Stimulated activated CD4-positive, alpha-beta T cell treated with anti-CD3 and anti-CD28 coated beads, TNF-alpha, amount 100 ng/mL, for 24 hours (primary cell): ENCODE measurements at regions not wholly inside any gene's neighbourhood (a gene's known extent, or its start where the extent isn't known, plus 50 kb on each side); places are given as distances from the start of the nearest gene placed in this dataset.
"Not testable (repeated sequence)": the region's sequence is repeated elsewhere in the genome, so short reads cannot be mapped to it uniquely, and the experiment has no call there.

ENCODE experiments used
- DNase-seq, 3 experiments: peaks; one replicate each; pipeline ENCODE4 v3.0.0-alpha.2; 2020; ENCODE audit warnings: low read depth in 3 of 3

- DNase-seq: no peak
Measured at GRCh38 chr9:33690143-33690933, 105.0 kb upstream of the PRSS3 start.

DNA sequence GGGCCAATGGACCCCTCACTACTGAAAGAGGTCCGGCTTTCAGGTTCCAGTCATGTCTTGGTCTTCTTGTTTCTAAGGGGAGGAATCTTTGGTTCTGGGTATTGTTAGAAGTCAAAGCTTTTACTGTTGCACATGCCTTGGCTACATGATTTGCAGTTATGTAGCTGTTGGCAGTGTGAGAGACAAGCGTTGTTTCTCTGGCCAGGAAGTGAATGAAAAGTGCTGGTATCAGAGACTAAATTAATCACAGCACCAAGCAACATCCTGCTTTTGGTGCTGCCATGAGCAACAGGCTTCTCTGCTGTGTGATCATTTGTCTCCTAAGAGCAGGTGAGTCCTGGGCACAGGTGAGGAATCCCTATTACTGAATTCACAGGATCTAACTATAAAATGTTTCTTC, 100.1 kb upstream of the PRSS3 start:
- no peak for DNase-seq

GRCh38 chr9:33695856-33696255, 99.5 kb upstream of the PRSS3 start:
- no peak for DNase-seq

DNA sequence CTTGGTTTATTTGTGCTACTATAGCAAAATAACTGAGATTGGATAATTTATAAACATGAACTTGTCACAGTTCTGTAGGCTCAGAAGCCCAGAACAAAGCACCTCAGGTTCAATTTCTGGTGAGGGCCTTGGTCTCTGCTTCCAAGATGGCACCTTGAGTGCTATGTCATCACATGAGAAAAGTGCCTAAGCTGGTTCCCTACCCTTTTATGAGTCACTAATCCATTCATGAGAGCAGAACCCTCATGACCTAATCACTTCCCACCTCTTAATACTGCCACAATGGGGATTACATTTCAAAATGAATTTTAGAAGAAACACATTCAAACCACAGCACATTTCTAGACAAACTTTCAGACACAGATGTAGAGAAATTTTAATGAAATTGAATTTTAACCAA, 98.2 kb upstream of the PRSS3 start:
- DNase-seq: no peak

DNA sequence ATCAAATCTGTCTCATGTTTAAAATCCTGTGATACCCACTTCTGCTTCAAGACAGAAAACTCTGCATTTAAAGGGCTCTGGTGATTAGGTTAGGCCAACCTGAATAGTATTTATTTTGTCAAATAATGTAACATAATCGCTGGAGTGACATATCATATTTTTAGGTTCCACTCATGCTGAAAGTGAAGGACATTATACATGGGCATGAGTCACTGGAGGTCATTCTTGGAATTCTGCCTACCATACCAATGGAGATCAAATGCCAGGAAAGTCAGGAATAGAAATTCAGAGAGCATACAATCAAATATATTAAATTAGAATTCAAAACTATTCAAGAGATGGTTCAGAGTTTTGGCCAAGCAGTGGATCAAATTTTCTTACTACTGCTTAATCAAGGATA, 97.1 kb upstream of the PRSS3 start:
- no peak for DNase-seq

DNA sequence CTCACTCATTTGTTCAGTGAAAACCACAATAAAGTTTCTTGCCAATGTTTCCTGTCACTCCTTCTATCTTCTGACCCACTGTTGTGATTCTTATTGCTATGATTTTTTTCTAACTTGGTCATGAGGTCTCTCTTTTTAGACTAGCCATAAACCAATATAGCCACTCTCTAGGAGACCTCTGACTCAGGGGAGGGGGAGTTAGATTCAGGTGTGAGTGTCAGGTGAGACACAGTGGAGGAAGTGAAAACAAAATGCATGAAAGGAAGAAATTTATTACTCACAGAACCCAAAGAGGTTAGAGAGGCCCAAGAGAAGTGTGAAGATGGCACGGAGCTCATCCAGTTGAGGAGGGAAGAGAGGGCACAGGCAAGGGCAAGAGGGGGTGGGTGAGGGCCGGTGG, 94.4 kb upstream of the PRSS3 start:
- not testable (repeated sequence) for DNase-seq

GRCh38 chr9:33703430-33704102, 91.8 kb upstream of the PRSS3 start:
- DNase-seq: no peak

- not testable (repeated sequence) for DNase-seq
Measured at GRCh38 chr9:33705440-33705839, 89.9 kb upstream of the PRSS3 start.

DNA sequence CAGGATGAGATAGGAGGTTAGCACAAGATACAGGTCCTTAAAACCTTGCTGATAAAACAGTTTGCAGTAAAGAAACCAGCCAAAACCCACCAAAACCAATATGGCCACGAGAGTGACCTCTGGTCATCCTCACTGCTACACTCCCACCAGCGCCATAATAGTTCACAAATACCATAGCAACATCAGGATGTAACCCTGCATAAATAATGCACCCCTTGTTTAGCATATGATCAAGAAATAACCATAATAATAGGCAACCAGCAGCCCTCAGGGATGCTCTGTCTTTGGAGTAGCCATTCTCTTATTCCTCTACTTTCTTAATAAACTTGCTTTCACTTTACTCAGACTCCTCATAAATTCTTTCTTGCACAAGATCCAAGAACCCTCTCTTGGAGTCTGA, 86.9 kb upstream of the PRSS3 start:
- no peak for DNase-seq

GRCh38 chr9:33709269-33709668, 86.1 kb upstream of the PRSS3 start:
- DNase-seq: no peak

DNA sequence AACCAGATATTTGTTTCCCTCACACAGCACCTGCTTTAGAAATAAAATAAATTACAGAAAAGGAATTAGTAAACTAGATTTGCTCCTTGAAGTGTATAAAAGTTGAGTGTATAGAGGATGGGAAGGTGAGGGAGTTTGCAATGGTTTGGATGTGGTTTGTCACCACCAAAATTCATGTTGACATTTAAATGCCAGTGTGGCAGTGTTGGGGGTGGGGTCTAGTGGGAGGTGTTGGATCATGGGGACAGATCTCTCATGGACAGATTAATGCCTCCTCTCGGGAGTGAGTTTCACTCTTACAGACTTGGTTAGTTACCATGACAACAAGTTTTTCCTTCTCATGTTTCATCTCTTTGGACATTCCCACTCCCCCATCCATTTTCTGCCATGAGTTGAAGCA, 83.9 kb upstream of the PRSS3 start:
- DNase-seq: not testable (repeated sequence)

GRCh38 chr9:33714989-33715388, 80.4 kb upstream of the PRSS3 start:
- no peak for DNase-seq

DNA sequence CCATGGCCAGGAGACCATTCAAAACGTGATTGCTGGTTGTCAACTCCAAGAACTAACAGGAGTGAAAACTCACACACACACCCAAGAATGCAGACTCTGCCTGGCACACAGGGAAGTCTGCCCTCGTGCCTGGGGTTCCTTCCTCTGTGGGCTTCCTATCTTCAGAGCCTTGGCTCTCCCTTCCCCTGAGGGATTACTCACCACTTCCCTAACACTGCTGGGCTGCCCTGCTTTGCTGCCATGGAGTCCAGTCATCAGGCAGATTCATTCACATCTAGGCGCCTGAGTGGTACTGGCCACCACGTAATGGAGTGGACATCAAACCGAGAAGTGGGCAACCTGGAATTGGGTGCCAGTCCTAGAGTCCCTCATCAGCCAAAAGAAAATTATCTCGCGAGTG, 76.4 kb upstream of the PRSS3 start:
- DNase-seq: no peak

DNA sequence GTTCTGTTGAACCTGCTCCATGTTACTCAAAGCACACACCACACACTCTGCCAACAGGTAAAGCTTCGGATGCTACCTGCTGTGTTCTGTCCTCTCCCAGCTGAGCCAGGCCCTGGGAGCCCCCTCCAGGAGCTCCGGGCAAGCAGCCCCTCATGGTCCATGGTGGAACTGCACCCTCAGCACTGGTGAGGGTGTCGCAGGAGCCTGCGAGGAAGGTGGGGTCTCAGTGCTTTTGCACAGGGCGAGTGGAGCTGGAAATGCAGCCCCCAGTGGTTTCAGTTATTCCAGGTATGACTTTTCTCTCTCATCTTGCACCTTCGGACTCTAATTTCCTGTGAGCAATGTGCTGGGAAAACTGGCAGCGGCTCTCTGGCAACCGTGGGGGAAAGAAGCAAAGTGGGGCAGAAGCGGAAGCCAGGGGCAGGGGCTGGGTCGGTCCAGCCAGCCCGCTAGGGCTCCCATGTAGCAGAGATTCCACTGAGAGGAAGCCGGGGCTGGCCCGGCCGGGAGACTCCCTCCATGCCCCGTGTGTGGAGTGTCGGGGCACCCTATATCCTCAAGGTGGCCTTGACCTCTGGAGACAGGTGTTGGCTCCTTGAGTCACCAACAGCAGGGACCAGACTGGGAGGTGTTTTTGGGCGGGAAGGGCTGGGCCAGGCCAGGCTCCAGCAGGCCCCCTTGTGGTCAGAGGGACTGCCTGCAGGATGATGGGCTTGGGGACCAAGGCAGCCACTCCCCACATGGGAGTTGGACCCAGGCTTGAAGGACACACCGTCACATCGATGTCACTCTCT, 75.6 kb upstream of the PRSS3 start:
- peak in 1 of 3 experiments; percentile 53 for DNase-seq

DNA sequence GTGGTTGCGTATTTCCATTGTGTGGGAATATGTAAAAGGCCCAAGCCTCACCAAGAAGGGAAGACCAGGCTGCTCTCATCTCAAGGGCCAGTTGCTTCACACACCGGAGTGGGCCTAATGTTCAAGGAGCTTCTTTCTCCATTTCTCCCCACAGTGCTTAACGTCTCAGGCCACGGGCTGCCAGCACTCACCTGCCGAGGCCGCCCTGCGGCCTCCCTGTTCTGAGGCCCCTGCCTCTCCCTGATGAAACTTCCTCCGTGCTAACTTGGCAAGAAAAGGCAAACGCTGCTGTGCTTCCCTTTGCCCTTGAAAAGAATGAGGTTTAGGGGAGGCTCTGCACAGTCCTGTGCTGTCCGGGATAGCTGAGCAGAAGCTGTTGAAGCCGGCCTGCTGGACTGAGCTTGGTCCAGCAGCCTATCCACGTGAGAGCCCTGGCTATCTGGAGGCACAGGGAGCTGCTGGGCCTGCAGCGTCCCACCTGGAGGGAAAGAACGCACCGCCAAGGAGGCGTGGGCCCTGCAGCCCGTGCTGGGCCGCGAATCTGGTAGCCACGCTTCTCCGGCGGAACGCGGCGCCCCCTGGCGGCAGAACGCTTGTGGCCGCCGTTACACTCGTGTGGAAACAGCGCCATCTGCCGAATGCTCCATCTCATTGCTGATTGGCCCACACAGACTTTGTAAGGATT, 73.5 kb upstream of the PRSS3 start:
- DNase-seq: peak; percentile 80 to 82 (median 82)

- no peak for DNase-seq
Measured at GRCh38 chr9:33722359-33722675, 73.0 kb upstream of the PRSS3 start.

DNA sequence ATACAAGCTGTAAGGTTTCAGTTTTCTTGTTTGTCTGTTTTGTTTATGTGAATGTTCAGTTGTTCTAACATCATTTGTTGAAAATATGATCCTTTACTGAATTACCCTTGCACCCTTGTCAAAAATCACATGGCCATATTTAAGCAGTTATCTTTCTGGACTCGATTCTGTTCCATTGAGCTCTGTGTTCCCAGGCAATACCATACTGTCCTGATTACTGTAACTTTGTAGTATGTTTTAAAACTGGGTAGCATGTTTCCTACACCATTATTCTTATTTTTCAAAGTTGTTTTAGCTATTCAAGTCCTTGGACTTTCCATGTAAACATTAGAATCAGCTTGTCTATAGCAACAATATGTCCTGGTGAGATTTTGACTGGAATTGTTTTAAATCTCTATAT, 66.7 kb upstream of the PRSS3 start:
- no peak for DNase-seq

- DNase-seq: no peak
Measured at GRCh38 chr9:33731142-33731541, 64.2 kb upstream of the PRSS3 start.

GRCh38 chr9:33731625-33732024, 63.7 kb upstream of the PRSS3 start:
- no peak for DNase-seq

DNA sequence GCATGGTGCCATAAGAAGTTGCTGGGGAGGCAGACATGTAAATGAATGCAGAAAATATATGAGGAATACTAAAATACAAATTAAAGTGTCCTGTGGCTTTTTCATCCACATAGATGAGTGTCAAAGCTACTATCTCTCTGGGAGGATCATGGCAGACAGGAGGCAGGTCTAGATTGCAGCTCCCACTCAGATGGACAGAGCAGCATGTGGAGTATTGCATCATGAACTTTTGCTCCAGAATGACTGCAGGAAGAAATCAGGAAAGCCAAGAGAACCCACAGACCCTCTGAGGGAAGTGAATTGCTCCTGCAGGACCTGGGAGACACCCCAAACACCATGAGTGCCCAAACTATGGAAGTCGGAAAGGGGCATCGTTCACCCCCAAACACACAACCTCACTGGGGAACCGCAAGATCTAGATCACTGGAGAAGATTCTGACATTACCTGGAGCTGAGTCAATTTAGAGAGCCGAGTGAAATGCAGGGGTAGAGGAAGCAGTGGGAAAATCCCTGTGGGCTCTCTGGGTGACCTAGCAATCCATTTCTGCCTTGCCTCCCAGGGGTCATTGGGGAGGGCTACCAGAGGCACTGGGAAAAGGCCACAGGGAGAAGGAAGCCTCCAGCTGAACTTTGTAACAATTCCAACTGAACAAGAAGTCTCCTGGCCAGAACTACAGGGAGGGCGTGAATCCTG, 61.0 kb upstream of the PRSS3 start:
- DNase-seq: not testable (repeated sequence)
